ENCODE measurements at regions not wholly inside any gene's neighbourhood (a gene's known extent, or its start where the extent isn't known, plus 50 kb on each side); places are given as distances from the start of the nearest gene placed in this dataset.

DNA sequence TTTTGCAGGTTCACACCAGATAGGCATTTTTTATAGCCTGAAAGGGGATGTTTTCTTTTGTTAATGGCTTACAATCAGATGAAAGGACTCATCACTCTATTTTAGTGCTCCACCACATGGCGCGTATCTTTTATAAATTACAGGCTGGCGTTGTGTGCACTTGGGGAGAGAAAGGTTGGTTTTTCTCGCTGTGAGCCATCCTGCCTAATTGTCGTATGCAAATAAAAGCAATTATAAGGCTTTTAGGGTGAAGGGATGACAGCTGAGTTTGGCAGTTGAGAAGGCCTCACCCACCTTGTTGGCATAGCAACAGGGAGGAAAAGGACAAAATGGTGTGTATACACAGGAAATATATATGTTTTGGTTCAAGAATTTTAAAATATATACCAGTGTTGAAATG lies 268.0 kb downstream of the NR2F2 start:
- TF ChIP-seq, protein P1, sequence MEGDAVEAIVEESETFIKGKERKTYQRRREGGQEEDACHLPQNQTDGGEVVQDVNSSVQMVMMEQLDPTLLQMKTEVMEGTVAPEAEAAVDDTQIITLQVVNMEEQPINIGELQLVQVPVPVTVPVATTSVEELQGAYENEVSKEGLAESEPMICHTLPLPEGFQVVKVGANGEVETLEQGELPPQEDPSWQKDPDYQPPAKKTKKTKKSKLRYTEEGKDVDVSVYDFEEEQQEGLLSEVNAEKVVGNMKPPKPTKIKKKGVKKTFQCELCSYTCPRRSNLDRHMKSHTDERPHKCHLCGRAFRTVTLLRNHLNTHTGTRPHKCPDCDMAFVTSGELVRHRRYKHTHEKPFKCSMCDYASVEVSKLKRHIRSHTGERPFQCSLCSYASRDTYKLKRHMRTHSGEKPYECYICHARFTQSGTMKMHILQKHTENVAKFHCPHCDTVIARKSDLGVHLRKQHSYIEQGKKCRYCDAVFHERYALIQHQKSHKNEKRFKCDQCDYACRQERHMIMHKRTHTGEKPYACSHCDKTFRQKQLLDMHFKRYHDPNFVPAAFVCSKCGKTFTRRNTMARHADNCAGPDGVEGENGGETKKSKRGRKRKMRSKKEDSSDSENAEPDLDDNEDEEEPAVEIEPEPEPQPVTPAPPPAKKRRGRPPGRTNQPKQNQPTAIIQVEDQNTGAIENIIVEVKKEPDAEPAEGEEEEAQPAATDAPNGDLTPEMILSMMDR (conservative IDR thresholded peaks at IDR 0.05; ENCODE audit: low read depth, low read length), result no peak
- no peak overlapping the region for H3K4me3 ChIP-seq (IDR thresholded peaks at IDR 0.05; ENCODE audit: insufficient read depth, low read depth, low read length)

DNA sequence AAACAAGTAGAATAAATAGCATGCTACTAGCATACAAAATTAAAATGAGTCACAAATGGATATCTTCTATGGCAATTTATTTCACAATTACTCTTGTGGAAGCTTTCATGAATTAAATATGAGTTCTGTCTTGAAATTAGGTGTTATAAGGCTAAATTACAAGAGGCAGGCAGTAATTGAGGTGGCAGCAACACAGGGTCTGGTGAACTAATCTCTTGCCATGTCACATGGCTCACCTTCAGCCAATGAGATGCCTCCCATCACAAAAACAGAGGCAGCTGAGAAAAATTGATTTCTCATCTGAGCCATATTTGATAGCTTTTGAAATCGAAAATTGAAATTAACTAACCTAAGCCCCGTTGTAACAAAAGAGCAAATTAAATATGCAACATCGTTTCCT lies 268.8 kb downstream of the NR2F2 start:
- TF ChIP-seq, protein P1 (conservative IDR thresholded peaks at IDR 0.05; ENCODE audit: low read depth, low read length), result no peak
- Histone ChIP-seq H3K27me3 (ENCODE audit: insufficient read depth, low read depth) (no peaks in the 10 kb centered on the region), H3K9ac (no peak overlapping the region), H3K36me3 (ENCODE audit: insufficient read depth) (no peaks in the 10 kb centered on the region), H2AFZ (ENCODE audit: low read depth) (no peak overlapping the region), H3K4me3 (IDR thresholded peaks at IDR 0.05; ENCODE audit: insufficient read depth, low read depth, low read length) (no peak overlapping the region), H3K4me1 (ENCODE audit: low read depth, poor library complexity, severe bottlenecking) (no peaks in the 10 kb centered on the region), H3K27ac (no peak overlapping the region), H3K4me2 (no peak overlapping the region), H4K20me1 (ENCODE audit: insufficient read depth) (no peaks in the 10 kb centered on the region), H3K79me2 (ENCODE audit: insufficient read depth, low read depth) (no peaks in the 10 kb centered on the region)

More for the DNA sequence above, 268.0 kb downstream of the NR2F2 start:
- Histone ChIP-seq H3K4me1 (ENCODE audit: low read depth, poor library complexity, severe bottlenecking) (no peaks in the 10 kb centered on the region), H3K79me2 (ENCODE audit: insufficient read depth, low read depth) (no peaks in the 10 kb centered on the region), H3K9ac (no peak overlapping the region), H3K27me3 (ENCODE audit: insufficient read depth, low read depth) (no peaks in the 10 kb centered on the region), H4K20me1 (ENCODE audit: insufficient read depth) (no peaks in the 10 kb centered on the region), H3K27ac (no peak overlapping the region), H2AFZ (ENCODE audit: low read depth) (no peak overlapping the region), H3K4me2 (no peak overlapping the region), H3K36me3 (ENCODE audit: insufficient read depth) (no peaks in the 10 kb centered on the region)

DNA sequence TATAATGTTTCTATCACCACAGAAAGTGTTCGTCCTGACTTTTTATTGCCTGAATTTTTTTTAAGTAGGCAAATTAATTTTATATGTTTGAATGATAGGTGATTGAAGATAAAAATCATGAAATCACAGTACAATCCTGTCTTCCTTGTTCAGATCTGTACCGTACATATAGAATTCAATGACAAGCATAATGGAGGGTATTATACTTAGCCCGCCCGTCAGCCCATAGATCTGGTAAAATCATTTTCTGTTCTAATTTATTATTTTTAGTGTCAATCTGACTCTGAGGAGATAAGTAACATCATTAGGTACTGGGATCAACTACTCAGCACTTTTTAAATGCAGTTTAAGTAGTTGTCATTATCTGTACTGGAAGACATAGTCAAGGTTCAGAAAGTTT lies 269.9 kb downstream of the NR2F2 start:
- no peaks in the 10 kb centered on the region for H3K79me2 ChIP-seq (ENCODE audit: insufficient read depth, low read depth)
- TF ChIP-seq, protein P1 (conservative IDR thresholded peaks at IDR 0.05; ENCODE audit: low read depth, low read length), result no peak

DNA sequence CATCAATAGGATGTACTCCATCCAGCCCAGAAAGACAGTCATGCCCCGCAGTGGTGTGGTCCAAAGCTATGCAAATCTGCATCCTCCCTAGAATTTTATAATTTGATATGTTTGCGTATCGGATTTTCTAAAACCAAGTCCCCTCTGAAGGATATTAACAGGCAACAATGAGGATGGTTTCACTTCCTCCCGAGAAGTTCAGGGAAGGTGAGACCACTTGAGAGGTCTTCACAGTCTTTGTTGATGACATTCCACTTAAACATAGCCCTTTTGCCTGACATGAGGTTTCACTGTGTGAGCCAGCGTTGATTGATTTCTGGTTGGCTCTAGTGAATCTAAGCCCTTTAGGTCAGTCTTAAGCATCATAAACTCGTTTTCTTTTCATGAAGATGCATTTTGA lies 276.1 kb downstream of the NR2F2 start:
- Histone ChIP-seq H3K27me3 (ENCODE audit: insufficient read depth, low read depth) (no peaks in the 10 kb centered on the region), H3K4me2 (no peak overlapping the region), H2AFZ (ENCODE audit: low read depth) (no peak overlapping the region), H3K9ac (no peak overlapping the region), H3K27ac (no peak overlapping the region), H3K4me3 (IDR thresholded peaks at IDR 0.05; ENCODE audit: insufficient read depth, low read depth, low read length) (no peak overlapping the region), H3K4me1 (ENCODE audit: low read depth, poor library complexity, severe bottlenecking) (no peaks in the 10 kb centered on the region), H3K79me2 (ENCODE audit: insufficient read depth, low read depth) (no peaks in the 10 kb centered on the region), H4K20me1 (ENCODE audit: insufficient read depth) (no peaks in the 10 kb centered on the region), H3K36me3 (ENCODE audit: insufficient read depth) (no peaks in the 10 kb centered on the region)
- TF ChIP-seq, protein P1 (conservative IDR thresholded peaks at IDR 0.05; ENCODE audit: low read depth, low read length), result no peak

More for the DNA sequence above, 269.9 kb downstream of the NR2F2 start:
- Histone ChIP-seq H2AFZ (ENCODE audit: low read depth) (no peak overlapping the region), H3K27ac (no peak overlapping the region), H3K36me3 (ENCODE audit: insufficient read depth) (no peaks in the 10 kb centered on the region), H4K20me1 (ENCODE audit: insufficient read depth) (no peaks in the 10 kb centered on the region), H3K4me3 (IDR thresholded peaks at IDR 0.05; ENCODE audit: insufficient read depth, low read depth, low read length) (no peak overlapping the region), H3K27me3 (ENCODE audit: insufficient read depth, low read depth) (no peaks in the 10 kb centered on the region), H3K4me1 (ENCODE audit: low read depth, poor library complexity, severe bottlenecking) (no peaks in the 10 kb centered on the region), H3K9ac (no peak overlapping the region), H3K4me2 (no peak overlapping the region)

All from KMS-11 (cell line).